K562 (cell line): ENCODE measurements at regions not wholly inside any gene's neighbourhood (a gene's known extent, or its start where the extent isn't known, plus 50 kb on each side); places are given as distances from the start of the nearest gene placed in this dataset.

Source experiments
- ATAC-seq: fragments of 200-7000 bp; cut with Tn5 transposase; 3 replicates; pipeline ENCODE4 v1.9.1; 2020; ENCODE audit warnings: moderate library complexity
- BruUV-seq: library from RNA; stranded (reverse); fragments of 400-500 nt; replicated peaks from 2 replicates; lab custom pipeline; 2021; lab: Mats Ljungman, UMichigan
- CTCF ChIA-PET: fragments of 300-600 bp; formaldehyde crosslinking; extraction: SDS; loops from one replicate; lab custom pipeline; 2021; ENCODE audit warnings: low intra/inter-chr PET ratio; lab: Yijun Ruan, JAX
- POLR2A ChIA-PET: fragments of 300-600, 350-650 bp; sonication (Branson Sonifier 250); formaldehyde crosslinking; extraction: SDS; loops from one replicate; lab custom pipeline; 2021; ENCODE audit warnings: antibody characterized with exemption, inconsistent platforms; lab: Yijun Ruan, JAX
- DNase-seq, 4 experiments: peaks; one replicate each; pipeline versions ENCODE4 v3.0.0 to v3.0.0-alpha.2; 2011 to 2018; ENCODE audit warnings: low spot score in 3 of 4, mixed read lengths in 3 of 4; ENCODE audit errors: extremely low read depth in 1 of 4
- FAIRE-seq: peaks from 2 replicates; lab custom pipeline; 2011; peaks lifted over from hg19 to GRCh38; lab: Jason Lieb, UNC
- H2AFZ ChIP-seq: 2 replicates; pipeline ENCODE4 v1.6.0; 2011; ENCODE audit warnings: low read depth, low read length, control low read depth, inconsistent platforms
- H3K27ac ChIP-seq: fragments of 200-600 bp; 3 replicates; pipeline ENCODE4 v1.8.0; 2011; ENCODE audit warnings: low read depth, mild to moderate bottlenecking, control low read depth, inconsistent platforms, low read length, moderate library complexity, mixed read lengths; ENCODE audit errors: extremely low read depth
- H3K27me3 ChIP-seq, 2 experiments: fragments of 300-600 bp in 1 of 2; 2 replicates in 1 of 2; 3 replicates in 1 of 2; pipeline versions ENCODE4 v1.6.0 to v1.8.0; 2011; ENCODE audit warnings: inconsistent platforms in 2 of 2, low read length in 2 of 2, mild to moderate bottlenecking in 1 of 2, mixed read lengths in 1 of 2, moderate library complexity in 1 of 2; ENCODE audit not compliant: control insufficient read depth in 2 of 2, insufficient read depth in 2 of 2
- H3K36me3 ChIP-seq: fragments of 300-600 bp; 3 replicates; pipeline ENCODE4 v1.8.0; 2011; ENCODE audit warnings: mild to moderate bottlenecking, low read length, inconsistent platforms; ENCODE audit not compliant: control insufficient read depth, insufficient read depth
- H3K4me1 ChIP-seq, 2 experiments: fragments of 200-600 bp in 1 of 2; replicated peaks in 1 of 2; 2 replicates in 1 of 2; 3 replicates in 1 of 2; pipeline versions ENCODE4 v1.5.1 to v1.8.0; 2011; ENCODE audit warnings: inconsistent platforms in 2 of 2, low read length in 2 of 2, mild to moderate bottlenecking in 1 of 2, mixed read lengths in 1 of 2, moderate library complexity in 1 of 2; ENCODE audit not compliant: control insufficient read depth in 2 of 2, insufficient read depth in 2 of 2
- H3K4me2 ChIP-seq: 2 replicates; pipeline ENCODE4 v1.6.1; 2011; ENCODE audit warnings: low read length, control low read depth, inconsistent platforms, mixed read lengths; ENCODE audit not compliant: insufficient read depth
- H3K4me3 ChIP-seq: fragments of 200-600 bp; sonication (generic), shearing (Covaris generic); 2 replicates; pipeline ENCODE4 v1.5.1; 2016; ENCODE audit warnings: control low read depth, inconsistent platforms
- H3K79me2 ChIP-seq: fragments of 200-600 bp; 3 replicates; pipeline ENCODE4 v1.8.0; 2011; ENCODE audit warnings: low read length, inconsistent platforms; ENCODE audit not compliant: control insufficient read depth, insufficient read depth
- H3K9ac ChIP-seq, 2 experiments: 2 replicates each; pipeline versions ENCODE4 v1.6.0 to v1.6.1; 2011; ENCODE audit warnings: low read depth in 2 of 2, low read length in 2 of 2, control low read depth in 1 of 2, inconsistent platforms in 1 of 2, mild to moderate bottlenecking in 1 of 2, mixed read lengths in 1 of 2; ENCODE audit not compliant: insufficient read depth in 1 of 2
- H3K9me1 ChIP-seq: one replicate; pipeline ENCODE4 v1.6.0; 2011; ENCODE audit warnings: inconsistent platforms, mild to moderate bottlenecking, low read length, moderate library complexity; ENCODE audit not compliant: control insufficient read depth, insufficient read depth
- H3K9me3 ChIP-seq: replicated peaks from 2 replicates; pipeline ENCODE4 v1.5.1; 2011; ENCODE audit warnings: low read depth, low read length, inconsistent platforms; ENCODE audit not compliant: control insufficient read depth, insufficient read depth
- H4K20me1 ChIP-seq: replicated peaks from 2 replicates; pipeline ENCODE4 v1.6.1; 2011; ENCODE audit warnings: low read length, inconsistent platforms, mixed read lengths; ENCODE audit not compliant: control insufficient read depth, insufficient read depth
- CHD1 ChIP-seq: fragments of 200-600 bp; sonication (generic); IDR thresholded peaks from one replicate; pipeline ENCODE4 v1.6.1; 2012; ENCODE audit warnings: mild to moderate bottlenecking, moderate library complexity, low read length, inconsistent platforms
- ETV5 ChIP-seq: sonication (generic); formaldehyde crosslinking; IDR thresholded peaks from 2 replicates; pipeline ENCODE4 v1.4.0; 2020; ENCODE audit warnings: low read depth, mild to moderate bottlenecking, missing genetic modification reagents
- RBM34 ChIP-seq: fragments of 200-400 bp; formaldehyde crosslinking; IDR thresholded peaks from 2 replicates; pipeline ENCODE4 v1.6.1; 2018; ENCODE audit warnings: low read length, borderline replicate concordance; ENCODE audit not compliant: insufficient read depth
- SRSF3 ChIP-seq: fragments of 200-400 bp; formaldehyde crosslinking; IDR thresholded peaks from 2 replicates; pipeline ENCODE4 v1.6.1; 2016; ENCODE audit warnings: mild to moderate bottlenecking, low read length, moderate library complexity; ENCODE audit not compliant: insufficient read depth
- ZNF311 ChIP-seq: fragments of 250-450 bp; sonication (Bioruptor Pico); IDR thresholded peaks from 2 replicates; pipeline ENCODE4 v1.4.0; 2020; ENCODE audit warnings: mild to moderate bottlenecking, moderate library complexity
- in situ Hi-C: fragments of 300-500 bp; cut with MboI; formaldehyde crosslinking; loops from 4 replicates; pipeline ENCODE4 v1.15.0; 2018; ENCODE audit warnings: inconsistent platforms, mixed read lengths
- intact Hi-C: fragments of 100-400 bp; cut with micrococcal nuclease; formaldehyde crosslinking; loops from 2 replicates; pipeline ENCODE4 v1.14.2; 2022
- TF ChIP-seq, protein P1 (sequence below): fragments of 150-350 bp; conservative IDR thresholded peaks from 2 replicates; pipeline ENCODE4 v1.6.1; 2014; ENCODE audit warnings: low read length
- TF ChIP-seq, protein P2 (sequence below), 2 experiments: fragments of 200-800 bp in 1 of 2; sonication (Bioruptor generic) in 1 of 2; sonication (generic) in 1 of 2; formaldehyde crosslinking in 1 of 2; IDR thresholded peaks in 1 of 2; conservative IDR thresholded peaks in 1 of 2; 2 replicates each; pipeline versions ENCODE4 v1.5.0 to v1.6.1; 2016 to 2020; ENCODE audit warnings: missing compliant biosample characterization in 1 of 2, missing genetic modification characterization in 1 of 2, missing genetic modification reagents in 1 of 2

DNA sequence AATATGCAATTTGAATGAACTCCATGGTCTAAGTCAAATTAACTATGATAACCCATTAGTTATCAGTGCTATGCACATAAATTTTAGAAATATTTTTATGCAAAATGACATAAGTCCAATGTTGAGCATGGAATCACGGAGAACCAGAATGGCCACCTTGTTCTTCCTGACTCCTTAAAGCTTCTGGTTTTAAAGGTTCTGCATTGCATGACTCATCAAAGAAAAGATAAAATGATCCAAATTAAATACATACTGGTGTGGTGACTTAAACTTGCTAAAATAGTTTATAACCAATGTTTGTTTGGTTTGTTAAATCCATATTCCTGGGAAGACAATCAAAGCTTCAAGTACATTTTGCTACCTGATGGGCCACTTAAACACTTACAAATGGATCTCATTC lies 1146.9 kb upstream of the NRXN1 start (continued):
- no peak for TF ChIP-seq RBM34
- TF ChIP-seq, all 486 proteins: peak for 0

DNA sequence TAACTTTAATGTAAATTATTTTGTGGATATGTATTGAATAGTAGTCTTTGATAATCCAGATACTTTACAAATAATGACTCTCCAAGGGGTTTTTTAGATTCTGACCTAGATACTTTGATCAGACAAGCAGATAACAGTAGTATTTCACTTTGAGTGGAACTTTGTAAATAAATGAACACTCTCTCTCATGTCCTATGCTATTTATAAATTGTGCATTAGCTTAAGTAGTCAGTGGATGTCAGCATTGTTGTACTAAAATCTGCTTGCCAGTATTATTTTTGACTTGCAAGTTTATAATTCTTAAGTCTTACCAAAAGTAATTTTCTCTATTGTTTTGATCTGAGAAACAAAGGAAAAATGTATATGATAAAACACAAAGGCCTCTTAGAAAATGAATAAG lies 1113.1 kb upstream of the NRXN1 start:
- ChIA-PET POLR2A (no interaction called here), CTCF (no interaction called here)
- Histone ChIP-seq H3K4me3 (no peak overlapping the region), H3K79me2 (no peaks in the 10 kb centered on the region), H3K9me3 (no peaks in the 10 kb centered on the region), H3K4me2 (no peak overlapping the region), H3K9me1 (no peaks in the 10 kb centered on the region), H3K4me1 (no peaks in the 10 kb centered on the region), H3K36me3 (no peaks in the 10 kb centered on the region), H2AFZ (no peak overlapping the region), H3K27ac (no peak overlapping the region), H3K9ac (no peak overlapping the region), H3K27me3 (no peaks in the 10 kb centered on the region), H4K20me1 (no peaks in the 10 kb centered on the region)
- BruUV-seq, result no TSS peak
- intact Hi-C loops, result no loop called here
- FAIRE-seq (no peak), DNase-seq (no peak), ATAC-seq (no peak)
- in situ Hi-C loops, result no loop called here
- TF ChIP-seq, protein P1, sequence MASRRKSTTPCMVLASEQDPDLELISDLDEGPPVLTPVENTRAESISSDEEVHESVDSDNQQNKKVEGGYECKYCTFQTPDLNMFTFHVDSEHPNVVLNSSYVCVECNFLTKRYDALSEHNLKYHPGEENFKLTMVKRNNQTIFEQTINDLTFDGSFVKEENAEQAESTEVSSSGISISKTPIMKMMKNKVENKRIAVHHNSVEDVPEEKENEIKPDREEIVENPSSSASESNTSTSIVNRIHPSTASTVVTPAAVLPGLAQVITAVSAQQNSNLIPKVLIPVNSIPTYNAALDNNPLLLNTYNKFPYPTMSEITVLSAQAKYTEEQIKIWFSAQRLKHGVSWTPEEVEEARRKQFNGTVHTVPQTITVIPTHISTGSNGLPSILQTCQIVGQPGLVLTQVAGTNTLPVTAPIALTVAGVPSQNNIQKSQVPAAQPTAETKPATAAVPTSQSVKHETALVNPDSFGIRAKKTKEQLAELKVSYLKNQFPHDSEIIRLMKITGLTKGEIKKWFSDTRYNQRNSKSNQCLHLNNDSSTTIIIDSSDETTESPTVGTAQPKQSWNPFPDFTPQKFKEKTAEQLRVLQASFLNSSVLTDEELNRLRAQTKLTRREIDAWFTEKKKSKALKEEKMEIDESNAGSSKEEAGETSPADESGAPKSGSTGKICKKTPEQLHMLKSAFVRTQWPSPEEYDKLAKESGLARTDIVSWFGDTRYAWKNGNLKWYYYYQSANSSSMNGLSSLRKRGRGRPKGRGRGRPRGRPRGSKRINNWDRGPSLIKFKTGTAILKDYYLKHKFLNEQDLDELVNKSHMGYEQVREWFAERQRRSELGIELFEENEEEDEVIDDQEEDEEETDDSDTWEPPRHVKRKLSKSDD, result no peak
- TF ChIP-seq ZNF311 (CRISPR knock-in tag) (no peak), ETV5 (no peak), CHD1 (no peak), SRSF3 (no peak)
- TF ChIP-seq, protein P2, sequence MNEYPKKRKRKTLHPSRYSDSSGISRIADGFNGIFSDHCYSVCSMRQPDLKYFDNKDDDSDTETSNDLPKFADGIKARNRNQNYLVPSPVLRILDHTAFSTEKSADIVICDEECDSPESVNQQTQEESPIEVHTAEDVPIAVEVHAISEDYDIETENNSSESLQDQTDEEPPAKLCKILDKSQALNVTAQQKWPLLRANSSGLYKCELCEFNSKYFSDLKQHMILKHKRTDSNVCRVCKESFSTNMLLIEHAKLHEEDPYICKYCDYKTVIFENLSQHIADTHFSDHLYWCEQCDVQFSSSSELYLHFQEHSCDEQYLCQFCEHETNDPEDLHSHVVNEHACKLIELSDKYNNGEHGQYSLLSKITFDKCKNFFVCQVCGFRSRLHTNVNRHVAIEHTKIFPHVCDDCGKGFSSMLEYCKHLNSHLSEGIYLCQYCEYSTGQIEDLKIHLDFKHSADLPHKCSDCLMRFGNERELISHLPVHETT (CRISPR knock-in tag; conservative IDR thresholded peaks at IDR 0.05 in 1 of 2, IDR thresholded peaks at IDR 0.05 in 1 of 2), result no peak
